ENCODE measurements at regions not wholly inside any gene's neighbourhood (a gene's known extent, or its start where the extent isn't known, plus 50 kb on each side); places are given as distances from the start of the nearest gene placed in this dataset.

- no peak for DNase-seq
- no peaks in the 10 kb centered on the region for H3K36me3 ChIP-seq (ENCODE audit: control insufficient read depth, insufficient read depth, low read length)
- 40% methylated on average over 2 of the region's 5 CpGs for WGBS (ENCODE audit: insufficient coverage)
- no peak overlapping the region for H3K27ac ChIP-seq (ENCODE audit: low read length)
- peaks cover 12% of the 10 kb centered on the region for H3K4me1 ChIP-seq (ENCODE audit: control insufficient read depth, insufficient read depth, low read length)
- peaks cover 24% of the 10 kb centered on the region for H3K27me3 ChIP-seq (ENCODE audit: control insufficient read depth, insufficient read depth, low read length)
- H3K9me3 ChIP-seq (replicated peaks; ENCODE audit: control insufficient read depth, low read depth, low read length) = no peaks in the 10 kb centered on the region
- no peak overlapping the region for H3K4me3 ChIP-seq (ENCODE audit: low read length)
Measured at GRCh38 chr17:74001145-74001544, 202.3 kb upstream of the RPL38 start.

DNA sequence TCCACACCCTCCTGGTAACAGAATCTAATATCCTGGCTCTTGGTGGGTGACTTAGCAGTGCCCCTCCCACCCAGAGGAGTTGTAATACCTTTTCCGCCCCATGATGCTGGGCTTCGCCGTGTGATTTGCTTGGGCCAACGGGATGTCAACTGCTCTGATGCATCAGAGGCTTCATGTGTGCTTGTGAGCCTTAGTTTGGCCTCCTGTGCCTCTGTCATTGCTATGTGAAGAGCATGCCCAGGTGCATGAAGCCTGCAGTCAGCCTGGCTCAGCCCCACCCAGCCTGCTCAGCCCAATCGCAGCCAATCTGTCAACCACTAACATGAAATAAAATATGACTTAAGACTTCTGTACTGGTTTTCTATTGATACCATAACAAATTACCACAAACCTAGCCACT lies 201.2 kb upstream of the RPL38 start:
- Histone ChIP-seq H3K4me1 (ENCODE audit: control insufficient read depth, insufficient read depth, low read length) (peaks cover 12% of the 10 kb centered on the region), H3K9me3 (replicated peaks; ENCODE audit: control insufficient read depth, low read depth, low read length) (no peaks in the 10 kb centered on the region), H3K36me3 (ENCODE audit: control insufficient read depth, insufficient read depth, low read length) (no peaks in the 10 kb centered on the region), H3K4me3 (ENCODE audit: low read length) (no peak overlapping the region), H3K27me3 (ENCODE audit: control insufficient read depth, insufficient read depth, low read length) (peaks cover 26% of the 10 kb centered on the region), H3K27ac (ENCODE audit: low read length) (no peak overlapping the region)
- no peak for DNase-seq
- WGBS (ENCODE audit: insufficient coverage) = 81% methylated on average over 4 of the region's 5 CpGs

GRCh38 chr17:74004056-74004455 lies 199.4 kb upstream of the RPL38 start:
- H3K27me3 ChIP-seq (ENCODE audit: control insufficient read depth, insufficient read depth, low read length) = peaks cover 31% of the 10 kb centered on the region

GRCh38 chr17:74005790-74006189 lies 197.7 kb upstream of the RPL38 start:
- Histone ChIP-seq H3K27ac (ENCODE audit: low read length) (no peak overlapping the region), H3K4me1 (ENCODE audit: control insufficient read depth, insufficient read depth, low read length) (peaks cover 1% of the 10 kb centered on the region), H3K9me3 (replicated peaks; ENCODE audit: control insufficient read depth, low read depth, low read length) (no peaks in the 10 kb centered on the region), H3K4me3 (ENCODE audit: low read length) (no peak overlapping the region), H3K36me3 (ENCODE audit: control insufficient read depth, insufficient read depth, low read length) (no peaks in the 10 kb centered on the region), H3K27me3 (ENCODE audit: control insufficient read depth, insufficient read depth, low read length) (peaks cover 36% of the 10 kb centered on the region)
- WGBS (ENCODE audit: insufficient coverage) = 63% methylated on average over 7 of the region's 9 CpGs
- no peak for DNase-seq

More at GRCh38 chr17:74004056-74004455, 199.4 kb upstream of the RPL38 start:
- H3K4me1 ChIP-seq (ENCODE audit: control insufficient read depth, insufficient read depth, low read length) = peaks cover 5% of the 10 kb centered on the region
- no peaks in the 10 kb centered on the region for H3K36me3 ChIP-seq (ENCODE audit: control insufficient read depth, insufficient read depth, low read length)
- 66% methylated on average over 5 of the region's 7 CpGs for WGBS (ENCODE audit: insufficient coverage)
- no peak overlapping the region for H3K4me3 ChIP-seq (ENCODE audit: low read length)
- no peaks in the 10 kb centered on the region for H3K9me3 ChIP-seq (replicated peaks; ENCODE audit: control insufficient read depth, low read depth, low read length)
- DNase-seq = no peak
- no peak overlapping the region for H3K27ac ChIP-seq (ENCODE audit: low read length)

DNA sequence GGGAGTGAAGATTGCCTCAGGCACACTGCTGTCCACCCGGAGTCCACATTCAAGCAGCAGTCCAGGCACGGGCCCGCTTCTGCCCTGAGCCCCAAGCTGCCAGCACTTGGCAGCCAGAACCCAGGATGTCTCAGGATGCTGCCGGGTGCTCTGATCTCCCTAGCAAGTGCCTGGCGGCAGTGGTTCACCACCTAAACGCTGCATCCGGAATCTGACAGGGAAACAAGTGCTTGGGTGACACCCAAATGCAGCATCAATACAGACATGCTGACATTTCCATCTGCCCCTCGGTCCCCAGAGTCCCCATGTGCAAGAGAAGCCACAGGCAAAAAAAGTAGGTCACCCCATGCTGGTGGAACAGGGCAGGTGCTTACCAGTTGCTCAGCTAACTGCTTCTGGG lies 197.1 kb upstream of the RPL38 start:
- Histone ChIP-seq H3K27ac (ENCODE audit: low read length) (no peak overlapping the region), H3K4me3 (ENCODE audit: low read length) (no peak overlapping the region), H3K4me1 (ENCODE audit: control insufficient read depth, insufficient read depth, low read length) (no peaks in the 10 kb centered on the region), H3K27me3 (ENCODE audit: control insufficient read depth, insufficient read depth, low read length) (peaks cover 36% of the 10 kb centered on the region), H3K9me3 (replicated peaks; ENCODE audit: control insufficient read depth, low read depth, low read length) (no peaks in the 10 kb centered on the region), H3K36me3 (ENCODE audit: control insufficient read depth, insufficient read depth, low read length) (no peaks in the 10 kb centered on the region)
- no peak for DNase-seq
- WGBS (ENCODE audit: insufficient coverage) = 75% methylated on average over 7 of the region's 8 CpGs

- Histone ChIP-seq H3K9me3 (replicated peaks; ENCODE audit: control insufficient read depth, low read depth, low read length) (no peaks in the 10 kb centered on the region), H3K27ac (ENCODE audit: low read length) (no peak overlapping the region), H3K4me1 (ENCODE audit: control insufficient read depth, insufficient read depth, low read length) (peaks cover 4% of the 10 kb centered on the region), H3K27me3 (ENCODE audit: control insufficient read depth, insufficient read depth, low read length) (peaks cover 36% of the 10 kb centered on the region), H3K36me3 (ENCODE audit: control insufficient read depth, insufficient read depth, low read length) (no peaks in the 10 kb centered on the region), H3K4me3 (ENCODE audit: low read length) (no peak overlapping the region)
- no peak for DNase-seq
- 36% methylated on average over 7 of the region's 10 CpGs for WGBS (ENCODE audit: insufficient coverage)
Measured at GRCh38 chr17:74008196-74008595, 195.3 kb upstream of the RPL38 start.

DNA sequence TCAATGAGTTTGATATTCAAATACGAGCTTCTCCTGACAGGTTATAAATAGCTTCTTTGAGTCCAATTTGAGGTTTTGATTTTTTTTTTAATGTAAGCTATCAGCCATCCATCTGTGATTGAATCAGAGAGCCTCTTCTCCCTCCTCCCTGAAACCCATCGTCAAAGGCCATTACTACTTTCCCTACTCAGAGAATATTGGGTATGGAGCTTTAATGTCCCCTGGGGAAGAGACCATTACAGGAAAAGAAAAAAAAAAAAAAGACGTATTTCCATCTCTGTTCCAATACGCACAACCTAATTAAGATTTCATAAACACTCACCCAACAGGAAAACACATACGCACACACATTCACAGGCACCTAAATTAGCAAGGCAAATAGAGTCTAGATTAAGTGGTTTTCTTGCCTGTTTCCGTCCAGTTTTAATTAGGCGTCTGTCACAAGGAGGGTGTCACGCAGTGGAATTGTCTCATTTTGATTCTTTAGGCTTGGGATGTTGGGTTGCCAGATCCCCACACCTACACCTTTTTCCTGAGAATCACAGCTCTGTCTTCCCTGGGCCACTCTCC lies 194.3 kb upstream of the RPL38 start:
- H3K9me3 ChIP-seq (replicated peaks; ENCODE audit: control insufficient read depth, low read depth, low read length) = no peaks in the 10 kb centered on the region
- WGBS (ENCODE audit: insufficient coverage) = no CpG with 5 or more reads among the region's 8 CpGs
- H3K27me3 ChIP-seq (ENCODE audit: control insufficient read depth, insufficient read depth, low read length) = peaks cover 38% of the 10 kb centered on the region
- H3K36me3 ChIP-seq (ENCODE audit: control insufficient read depth, insufficient read depth, low read length) = no peaks in the 10 kb centered on the region
- no peak for DNase-seq
- no peak overlapping the region for H3K4me3 ChIP-seq (ENCODE audit: low read length)
- H3K4me1 ChIP-seq (ENCODE audit: control insufficient read depth, insufficient read depth, low read length) = peaks cover 4% of the 10 kb centered on the region
- no peak overlapping the region for H3K27ac ChIP-seq (ENCODE audit: low read length)

- H3K4me1 ChIP-seq (ENCODE audit: control insufficient read depth, insufficient read depth, low read length) = peaks cover 4% of the 10 kb centered on the region
- H3K27me3 ChIP-seq (ENCODE audit: control insufficient read depth, insufficient read depth, low read length) = peaks cover 31% of the 10 kb centered on the region
- no peak for DNase-seq
- H3K4me3 ChIP-seq (ENCODE audit: low read length) = no peak overlapping the region
- WGBS (ENCODE audit: insufficient coverage) = 95% methylated on average over 4 of the region's 10 CpGs
- no peaks in the 10 kb centered on the region for H3K36me3 ChIP-seq (ENCODE audit: control insufficient read depth, insufficient read depth, low read length)
- H3K27ac ChIP-seq (ENCODE audit: low read length) = no peak overlapping the region
- H3K9me3 ChIP-seq (replicated peaks; ENCODE audit: control insufficient read depth, low read depth, low read length) = no peaks in the 10 kb centered on the region
Measured at GRCh38 chr17:74010903-74011302, 192.6 kb upstream of the RPL38 start.

GRCh38 chr17:74011966-74012365 lies 191.5 kb upstream of the RPL38 start:
- 21% methylated on average over 4 of the region's 7 CpGs for WGBS (ENCODE audit: insufficient coverage)
- peak; percentile 49 for DNase-seq
- no peak overlapping the region for H3K27ac ChIP-seq (ENCODE audit: low read length)
- H3K4me1 ChIP-seq (ENCODE audit: control insufficient read depth, insufficient read depth, low read length) = peaks cover 4% of the 10 kb centered on the region
- H3K9me3 ChIP-seq (replicated peaks; ENCODE audit: control insufficient read depth, low read depth, low read length) = no peaks in the 10 kb centered on the region
- peaks cover 33% of the 10 kb centered on the region for H3K27me3 ChIP-seq (ENCODE audit: control insufficient read depth, insufficient read depth, low read length)
- no peaks in the 10 kb centered on the region for H3K36me3 ChIP-seq (ENCODE audit: control insufficient read depth, insufficient read depth, low read length)
- H3K4me3 ChIP-seq (ENCODE audit: low read length) = no peak overlapping the region

- Histone ChIP-seq H3K27ac (ENCODE audit: low read length) (no peak overlapping the region), H3K27me3 (ENCODE audit: control insufficient read depth, insufficient read depth, low read length) (peaks cover 35% of the 10 kb centered on the region), H3K4me3 (ENCODE audit: low read length) (no peak overlapping the region), H3K9me3 (replicated peaks; ENCODE audit: control insufficient read depth, low read depth, low read length) (no peaks in the 10 kb centered on the region), H3K4me1 (ENCODE audit: control insufficient read depth, insufficient read depth, low read length) (peaks cover 4% of the 10 kb centered on the region), H3K36me3 (ENCODE audit: control insufficient read depth, insufficient read depth, low read length) (no peaks in the 10 kb centered on the region)
- 0% methylated on average over 1 of the region's 6 CpGs for WGBS (ENCODE audit: insufficient coverage)
- no peak for DNase-seq
Measured at GRCh38 chr17:74012465-74012864, 191.0 kb upstream of the RPL38 start.

DNA sequence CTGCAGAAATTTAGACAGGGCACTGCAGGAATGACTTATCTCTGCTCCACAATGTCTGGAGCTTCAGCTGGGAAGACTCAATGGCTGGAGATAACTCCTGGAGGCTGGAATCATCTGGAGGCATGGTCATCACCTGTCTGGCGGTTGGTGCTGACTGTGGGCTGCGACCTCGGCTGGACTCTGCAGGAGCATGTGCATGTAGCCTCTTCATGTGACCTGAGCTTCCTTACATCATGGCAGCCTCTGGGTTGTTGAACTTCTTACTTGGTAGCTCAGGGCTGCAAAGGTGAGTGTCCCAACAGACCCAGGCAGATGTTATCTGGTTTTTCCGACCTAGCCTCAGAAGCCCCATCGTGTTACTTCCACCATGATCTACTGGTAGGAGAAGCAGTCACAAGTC lies 188.2 kb upstream of the RPL38 start:
- DNase-seq = no peak
- WGBS (ENCODE audit: insufficient coverage) = 100% methylated on average over 3 of the region's 5 CpGs
- no peaks in the 10 kb centered on the region for H3K36me3 ChIP-seq (ENCODE audit: control insufficient read depth, insufficient read depth, low read length)
- no peaks in the 10 kb centered on the region for H3K9me3 ChIP-seq (replicated peaks; ENCODE audit: control insufficient read depth, low read depth, low read length)
- H3K4me3 ChIP-seq (ENCODE audit: low read length) = no peak overlapping the region
- H3K4me1 ChIP-seq (ENCODE audit: control insufficient read depth, insufficient read depth, low read length) = peaks cover 4% of the 10 kb centered on the region
- no peak overlapping the region for H3K27ac ChIP-seq (ENCODE audit: low read length)
- peaks cover 16% of the 10 kb centered on the region for H3K27me3 ChIP-seq (ENCODE audit: control insufficient read depth, insufficient read depth, low read length)

All from muscle of leg (tissue), 3 donors.